Middle frontal gyrus (tissue), 1 donor: ENCODE measurements at regions not wholly inside any gene's neighbourhood (a gene's known extent, or its start where the extent isn't known, plus 50 kb on each side); places are given as distances from the start of the nearest gene placed in this dataset.

Source experiments
- DNase-seq: peaks from one replicate; pipeline ENCODE4 v3.0.0-alpha.2; 2015; ENCODE audit warnings: low spot score; ENCODE audit errors: extremely low spot score

DNA sequence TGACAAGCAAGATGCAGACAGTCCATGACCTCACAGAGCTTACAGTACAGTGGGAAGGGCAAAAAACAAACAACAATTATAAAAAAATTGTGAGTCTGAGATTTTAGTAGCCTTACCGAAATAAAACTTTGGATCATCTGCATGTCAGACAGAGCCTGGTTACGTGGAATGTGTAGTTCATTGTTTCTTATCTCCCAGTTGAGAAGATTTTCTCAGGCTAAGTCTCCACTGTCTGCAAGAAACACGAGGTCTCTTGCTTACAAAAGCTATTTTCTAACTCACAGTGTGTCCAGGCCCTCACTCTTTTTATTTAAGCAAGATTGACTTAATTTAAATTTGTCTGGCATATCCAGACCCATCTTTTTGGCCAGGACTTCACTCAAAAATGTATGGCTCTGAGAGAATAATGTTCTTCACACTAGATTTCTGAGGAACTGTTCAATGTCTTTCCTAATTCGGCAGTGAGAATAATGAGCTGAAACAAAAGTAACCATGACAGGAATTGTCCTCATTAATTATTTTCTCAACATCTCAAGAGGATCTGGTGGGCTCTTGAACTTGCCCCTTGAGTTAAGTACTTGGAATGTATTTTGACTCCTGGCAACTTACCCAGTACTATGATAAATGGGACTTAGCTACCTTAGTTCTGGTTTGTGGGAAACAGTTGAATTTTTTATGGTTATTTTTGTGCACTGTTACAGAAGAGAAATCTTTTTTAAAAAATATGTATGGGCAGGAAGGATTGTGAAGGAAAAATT, 265.1 kb upstream of the COL8A1 start:
- no peak for DNase-seq

DNA sequence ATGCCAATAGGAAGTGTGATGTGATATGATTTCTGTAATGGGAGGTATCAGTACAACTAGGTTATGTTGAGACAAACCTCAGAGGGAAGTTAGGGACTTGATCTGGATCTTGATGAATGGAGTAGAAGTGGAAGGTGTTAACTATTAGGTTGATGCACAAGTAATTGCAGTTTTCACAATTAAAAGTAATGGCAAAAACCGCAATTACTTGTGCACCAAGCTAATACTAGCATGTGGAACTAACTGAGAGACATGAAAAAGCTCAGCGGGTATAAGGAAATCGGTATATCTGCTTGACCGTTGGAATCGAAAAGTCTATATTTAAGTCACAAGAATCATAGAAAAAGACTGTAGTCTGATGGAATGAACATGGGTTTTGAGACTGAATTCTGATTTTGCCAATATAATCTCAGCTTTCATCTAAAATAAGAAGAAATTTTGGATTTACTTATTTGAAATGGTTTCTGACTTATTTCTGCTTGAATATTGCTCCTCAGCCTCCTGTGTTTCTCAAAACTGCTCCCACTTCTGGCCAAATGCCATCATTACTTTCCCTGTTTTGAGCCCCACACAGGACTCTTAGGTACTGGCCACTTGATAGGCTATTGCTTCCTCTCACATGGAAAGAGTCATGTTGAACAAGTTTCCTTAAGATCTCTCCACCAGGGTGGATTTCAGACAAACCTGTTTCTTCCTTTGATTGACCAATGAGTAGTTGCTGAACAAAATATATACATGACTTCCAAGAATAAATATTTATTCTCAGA, 271.5 kb upstream of the COL8A1 start:
- no peak for DNase-seq

- no peak for DNase-seq
These were observed 272.4 kb upstream of the COL8A1 start for GRCh38 chr3:99365979-99366378.

GRCh38 chr3:99365396-99365795, 273.0 kb upstream of the COL8A1 start:
- DNase-seq = no peak

GRCh38 chr3:99357131-99357530, 281.3 kb upstream of the COL8A1 start:
- DNase-seq = no peak

GRCh38 chr3:99356696-99357095, 281.7 kb upstream of the COL8A1 start:
- peak; percentile 3 for DNase-seq

DNA sequence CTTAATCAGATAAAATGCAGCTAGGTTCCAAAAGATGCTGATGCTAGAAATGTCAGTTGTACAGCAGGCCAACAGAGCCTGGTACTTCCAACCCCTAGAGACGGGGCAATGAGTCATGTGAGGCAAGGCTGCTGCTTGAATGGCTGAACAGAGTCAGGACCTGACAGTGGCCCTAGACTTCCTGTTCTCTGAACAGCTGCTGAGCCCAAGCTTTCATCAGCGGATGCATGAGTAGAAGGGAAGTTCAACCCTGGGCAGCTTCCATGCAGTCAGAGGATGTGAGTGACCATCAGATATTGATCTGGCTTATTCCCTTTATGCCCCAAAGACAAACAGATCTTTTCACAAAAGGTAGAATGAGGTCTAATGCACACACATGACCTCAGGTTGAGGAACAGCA, 282.9 kb upstream of the COL8A1 start:
- DNase-seq = no peak

DNA sequence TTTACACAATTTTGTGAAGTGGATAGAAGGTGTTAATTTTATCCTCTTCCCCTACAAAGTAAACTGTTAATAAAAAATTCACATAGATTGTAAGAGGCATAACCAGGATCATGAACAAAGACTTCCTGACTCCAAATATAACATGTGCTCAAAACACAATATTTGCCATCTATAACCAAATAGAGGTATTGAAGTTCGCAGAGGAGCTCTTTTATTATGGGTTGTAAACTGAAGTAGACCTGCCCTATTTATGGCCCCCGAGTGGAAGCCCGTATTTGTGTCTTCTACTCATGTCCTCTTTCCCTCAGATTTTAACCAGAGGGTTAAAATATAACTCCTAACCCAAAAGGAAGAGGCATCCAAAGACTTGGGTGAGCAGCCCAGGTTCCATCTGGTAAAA, 285.6 kb upstream of the COL8A1 start:
- DNase-seq = no peak

GRCh38 chr3:99351122-99351521, 287.3 kb upstream of the COL8A1 start:
- no peak for DNase-seq

- DNase-seq = no peak
These were observed 289.9 kb upstream of the COL8A1 start for GRCh38 chr3:99348451-99348850.

DNA sequence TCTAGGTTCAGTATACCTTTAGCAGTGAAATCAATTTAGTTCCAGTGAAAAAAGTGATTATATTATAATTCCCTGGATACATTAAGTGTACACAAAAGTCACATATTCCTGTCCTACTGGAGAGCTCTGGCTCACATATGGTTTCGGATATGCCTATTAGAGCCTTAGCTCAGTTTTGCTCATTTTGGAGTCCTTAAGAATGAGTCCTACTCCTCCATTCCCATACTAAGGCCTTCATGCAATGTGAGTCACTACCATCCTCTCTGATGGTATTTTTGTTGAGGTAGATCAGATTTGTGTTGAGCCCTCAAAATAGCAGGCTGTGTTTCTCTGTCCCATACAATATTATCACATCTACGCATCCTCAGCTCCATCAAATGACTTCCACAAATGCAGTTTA, 294.2 kb upstream of the COL8A1 start:
- no peak for DNase-seq

- DNase-seq = no peak
These were observed 296.0 kb upstream of the COL8A1 start for GRCh38 chr3:99342383-99342782.

DNA sequence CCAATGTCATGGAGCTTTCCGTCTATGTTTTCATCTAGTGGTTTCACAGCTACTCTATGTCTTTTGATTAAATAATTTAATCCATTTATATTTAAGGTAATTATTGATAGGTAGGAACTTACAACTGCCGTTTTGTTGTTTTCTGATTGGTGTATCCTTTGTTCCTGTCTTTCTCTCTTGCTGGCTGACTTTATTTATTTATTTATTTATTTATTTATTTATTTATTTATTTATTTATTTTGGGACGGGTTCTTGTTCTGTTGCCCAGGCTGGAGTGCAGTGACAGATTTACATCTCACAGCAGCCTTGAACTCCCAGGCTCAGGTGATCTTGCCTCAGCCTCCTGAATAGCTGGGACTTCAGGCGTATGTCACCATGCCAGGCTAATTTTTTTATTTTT, 299.2 kb upstream of the COL8A1 start:
- no peak for DNase-seq

DNA sequence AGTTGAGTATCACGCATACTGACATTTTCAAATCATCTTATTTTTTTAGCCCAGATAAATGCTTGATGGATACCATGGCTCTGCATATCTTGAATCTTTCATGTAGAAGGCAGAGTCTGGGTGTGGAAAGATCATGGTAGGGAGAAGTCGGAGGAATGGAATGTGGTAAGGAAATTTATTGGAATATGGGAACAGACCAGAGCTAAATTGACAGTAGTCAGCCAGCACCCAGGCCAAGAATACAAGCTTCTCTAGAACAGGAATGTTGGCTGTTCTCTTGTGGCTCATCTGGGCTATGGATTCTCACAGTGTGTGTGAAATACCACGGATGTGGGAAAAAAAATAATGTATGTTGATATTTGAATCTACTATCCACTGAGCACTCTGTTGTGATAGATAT, 305.7 kb upstream of the COL8A1 start:
- DNase-seq = no peak

GRCh38 chr3:99332276-99332675, 306.1 kb upstream of the COL8A1 start:
- DNase-seq = no peak

DNA sequence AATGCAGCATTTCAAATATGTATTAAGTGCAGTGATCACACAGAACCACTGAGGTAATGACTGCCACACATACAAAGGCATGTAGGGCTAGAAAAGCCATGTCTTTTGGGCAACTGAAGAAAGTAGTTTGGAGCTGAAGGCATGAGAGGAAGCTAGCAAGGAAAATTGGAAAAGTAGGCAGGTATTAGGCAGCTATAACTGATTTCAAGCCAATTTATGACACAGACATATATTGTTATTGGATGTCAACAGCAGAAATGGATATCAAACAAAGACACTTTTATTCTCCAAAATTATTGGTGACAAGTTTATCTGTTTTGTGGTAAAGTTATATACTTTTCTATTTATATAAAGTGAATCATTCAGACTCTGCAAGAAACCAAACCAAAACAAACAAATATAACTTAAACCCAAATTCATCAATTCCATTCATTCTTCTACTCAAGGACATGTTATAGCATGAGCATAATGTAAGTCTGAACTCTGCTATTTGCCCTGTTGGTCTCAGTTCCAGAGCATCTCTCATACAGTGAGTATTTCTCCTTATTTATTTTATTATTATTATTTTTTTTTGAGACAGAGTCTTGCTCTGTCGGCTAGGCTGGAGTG, 307.4 kb upstream of the COL8A1 start:
- DNase-seq = no peak

DNA sequence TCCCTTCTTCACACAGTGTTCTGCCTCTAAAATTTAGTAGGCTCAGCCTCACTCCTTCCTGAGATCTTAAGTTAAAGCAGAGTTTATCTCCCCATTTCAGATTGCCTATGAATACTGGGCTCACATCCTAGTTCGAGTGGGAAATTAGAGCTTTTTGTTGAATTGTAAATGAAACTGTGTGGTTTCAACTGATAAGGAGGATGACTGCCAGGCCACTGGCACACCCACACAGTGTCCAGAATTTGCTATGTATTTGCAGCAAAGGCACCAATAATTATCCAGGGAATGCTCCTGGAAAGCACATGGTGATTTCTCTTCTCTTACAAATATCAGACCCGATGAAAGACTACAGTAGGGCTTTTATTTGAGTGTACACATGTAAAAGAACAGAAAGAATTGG, 308.1 kb upstream of the COL8A1 start:
- DNase-seq = no peak

GRCh38 chr3:99325402-99325801, 313.0 kb upstream of the COL8A1 start:
- no peak for DNase-seq

DNA sequence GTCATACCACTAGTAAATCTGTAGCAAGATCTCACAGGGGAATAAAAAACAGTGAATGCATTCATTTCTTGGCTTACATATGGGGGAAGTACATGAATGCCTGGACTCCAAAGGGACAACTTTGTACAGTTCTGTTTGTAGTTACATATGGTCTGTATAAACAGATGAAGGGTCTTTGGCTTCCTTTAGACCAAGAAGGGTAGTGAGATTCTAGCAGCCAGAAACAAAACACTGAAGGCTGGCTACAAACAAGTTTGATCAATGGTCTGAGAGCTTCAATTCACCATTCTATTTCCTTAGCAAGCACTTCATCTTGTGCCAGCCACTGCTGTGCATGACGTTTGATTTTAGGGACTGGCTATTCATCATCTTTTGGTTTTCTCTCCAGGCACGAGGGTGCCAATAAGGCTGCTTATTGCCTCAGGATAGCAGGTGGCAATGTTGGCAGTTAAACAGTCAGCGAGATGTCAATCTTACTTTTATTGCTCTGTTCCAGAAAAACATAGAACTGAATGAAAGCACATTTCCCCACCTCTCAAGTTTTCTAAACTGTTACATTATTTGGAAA, 313.7 kb upstream of the COL8A1 start:
- DNase-seq = no peak

DNA sequence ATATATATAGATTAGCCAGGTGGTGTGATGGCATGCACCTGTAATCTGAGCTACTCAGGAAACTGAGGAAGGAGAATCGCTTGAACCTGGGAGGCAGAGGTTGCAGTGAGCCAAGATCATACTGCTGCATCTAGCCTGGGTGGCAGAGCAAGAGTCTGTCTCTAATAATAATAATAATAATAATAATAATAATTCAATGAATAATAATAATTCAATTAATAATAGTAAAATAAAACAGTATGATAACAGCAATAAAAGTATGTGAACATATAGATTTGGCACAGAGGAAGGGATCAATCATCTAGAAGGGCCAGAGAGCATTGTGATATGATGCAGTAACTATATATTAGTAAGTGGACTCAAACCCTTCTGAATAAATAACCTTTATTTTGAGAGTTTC, 314.5 kb upstream of the COL8A1 start:
- DNase-seq = no peak

DNA sequence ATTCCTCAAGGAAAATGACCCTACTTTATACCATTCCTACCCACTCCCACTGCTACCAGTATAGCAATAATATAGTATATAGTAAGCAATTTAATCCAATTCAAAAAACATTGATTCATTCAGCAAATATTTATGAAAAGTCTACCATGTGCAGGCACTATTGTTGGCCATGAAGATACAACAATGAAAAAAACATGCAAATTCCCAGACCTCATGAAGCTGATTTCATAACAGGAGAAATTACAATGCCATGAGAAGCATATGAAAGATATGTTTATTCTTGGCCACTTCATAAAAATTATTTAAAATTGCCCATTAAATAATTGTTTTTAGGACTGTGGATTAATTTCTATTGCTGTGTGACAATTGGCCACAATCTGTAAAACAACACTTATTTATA, 315.8 kb upstream of the COL8A1 start:
- no peak for DNase-seq

DNA sequence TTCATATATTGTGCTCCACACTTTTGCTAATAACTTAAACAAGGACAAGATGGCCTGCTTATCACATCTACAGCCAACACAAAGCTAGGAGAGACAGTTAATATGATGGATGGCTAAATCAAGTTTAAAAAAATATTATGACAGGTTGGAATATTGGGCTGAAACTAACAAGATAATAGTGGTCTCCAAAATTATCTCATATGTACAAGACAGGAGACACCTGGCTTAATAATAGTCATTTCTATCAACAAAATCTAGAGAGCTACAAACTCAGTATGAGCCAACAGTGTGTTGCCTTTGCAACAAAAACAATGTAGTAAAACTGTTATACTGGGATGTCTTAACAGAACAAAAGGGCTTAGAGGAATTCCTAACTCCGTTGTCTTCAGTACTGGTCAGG, 317.1 kb upstream of the COL8A1 start:
- DNase-seq = no peak
